ENCODE measurements at regions not wholly inside any gene's neighbourhood (a gene's known extent, or its start where the extent isn't known, plus 50 kb on each side); places are given as distances from the start of the nearest gene placed in this dataset.
A peak's percentile ranks its signal among the peaks of the same experiment; 100 is the strongest.

GRCh38 chr3:101063401-101063800 is 70.2 kb upstream of the ABI3BP start:
- TF ChIP-seq CTCF (IDR thresholded peaks at IDR 0.05), result no peak
- DNase-seq (no peak), ATAC-seq (no peak)
- Histone ChIP-seq H3K27me3 (no peaks in the 10 kb centered on the region), H3K36me3 (no peaks in the 10 kb centered on the region), H3K4me1 (peaks cover 0 to 14% (median 5%) of the 10 kb centered on the region in 9 donors), H3K4me3 (no peak overlapping the region), H3K9me3 (peaks cover 0 to 30% (median 10%) of the 10 kb centered on the region in 11 donors), H3K27ac (no peak overlapping the region)
- intact Hi-C loops (cut with DNase I), result loop anchor here in 3 of 10 donors (10.0 kb wide), 3 partner anchors 121 to 321 kb away; no protein-coding TSS in a partner anchor

- TF ChIP-seq CTCF (IDR thresholded peaks at IDR 0.05), result no peak
- Histone ChIP-seq H3K4me1 (peaks cover 0 to 7% (median 0%) of the 10 kb centered on the region in 9 donors), H3K27ac (no peak overlapping the region), H3K27me3 (no peaks in the 10 kb centered on the region), H3K4me3 (no peak overlapping the region), H3K36me3 (no peaks in the 10 kb centered on the region), H3K9me3 (peaks cover 0 to 51% (median 24%) of the 10 kb centered on the region in 11 donors)
- DNase-seq (no peak), ATAC-seq (no peak)
- intact Hi-C loops (cut with DNase I), result loop anchor here in 3 of 10 donors (10.0 kb wide), 3 partner anchors 123 to 323 kb away; no protein-coding TSS in a partner anchor
- WGBS, 2 donors, result 54 to 77% methylated on average over 1 of the region's 1 CpG
Measured at GRCh38 chr3:101061312-101061711, 68.1 kb upstream of the ABI3BP start.

- H3K36me3 ChIP-seq, result no peaks in the 10 kb centered on the region
- DNase-seq, result no peak
- no peak overlapping the region for H3K27ac ChIP-seq
- intact Hi-C loops (cut with DNase I), result no loop called here
- WGBS, 2 donors, result 93 to 95% methylated on average over 4 of the region's 4 CpGs
- no peaks in the 10 kb centered on the region for H3K27me3 ChIP-seq
- H3K4me1 ChIP-seq, result peaks cover 0 to 4% (median 0%) of the 10 kb centered on the region in 9 donors
- H3K4me3 ChIP-seq, result no peak overlapping the region
- TF ChIP-seq CTCF (IDR thresholded peaks at IDR 0.05), result no peak
- H3K9me3 ChIP-seq, result peaks cover 0 to 6% (median 0%) of the 10 kb centered on the region in 11 donors
- ATAC-seq, result no peak
Measured at GRCh38 chr3:101050866-101051265, 57.6 kb upstream of the ABI3BP start.

GRCh38 chr3:101050046-101050445 is 56.8 kb upstream of the ABI3BP start:
- no peak overlapping the region for H3K27ac ChIP-seq
- ATAC-seq (peak in 1 of 8 donors; percentile 12), DNase-seq (no peak)
- H3K4me3 ChIP-seq, result no peak overlapping the region
- WGBS, 2 donors, result 66 to 68% methylated on average over 5 of the region's 5 CpGs
- H3K9me3 ChIP-seq, result no peaks in the 10 kb centered on the region
- H3K4me1 ChIP-seq, result peaks cover 0 to 4% (median 0%) of the 10 kb centered on the region in 9 donors
- no peaks in the 10 kb centered on the region for H3K36me3 ChIP-seq
- no peak for TF ChIP-seq CTCF (IDR thresholded peaks at IDR 0.05)
- H3K27me3 ChIP-seq, result no peaks in the 10 kb centered on the region
- intact Hi-C loops (cut with DNase I), result no loop called here
